Activated CD8-positive, alpha-beta T cell treated with anti-CD3 and anti-CD28 coated beads for 36 hours (primary cell): ENCODE measurements at regions not wholly inside any gene's neighbourhood (a gene's known extent, or its start where the extent isn't known, plus 50 kb on each side); places are given as distances from the start of the nearest gene placed in this dataset.

Experiments
- ATAC-seq: fragments of 200-7000 bp; cut with Tn5 transposase; one replicate; pipeline ENCODE4 v1.10.0; 2021; ENCODE audit warnings: mild to moderate bottlenecking, moderate library complexity
- CTCF ChIA-PET: fragments of 350-600 bp; sonication (Branson Sonifier 250); formaldehyde crosslinking; loops from one replicate; lab custom pipeline; 2021; ENCODE audit warnings: antibody characterized with exemption; lab: Charles Lee
- POLR2A ChIA-PET: fragments of 350-600 bp; sonication (Branson Sonifier 250); formaldehyde crosslinking; loops from one replicate; lab custom pipeline; 2021; ENCODE audit warnings: antibody characterized with exemption; lab: Charles Lee
- DNase-seq: peaks from one replicate; pipeline ENCODE4 v3.0.0-alpha.2; 2020
- H3K27ac Mint-ChIP-seq: one replicate; pipeline ENCODE4 v1.8.0; 2021; ENCODE audit warnings: mild to moderate bottlenecking, mixed read lengths
- H3K27me3 Mint-ChIP-seq: one replicate; pipeline ENCODE4 v1.8.0; 2021; ENCODE audit warnings: mixed read lengths
- H3K36me3 Mint-ChIP-seq: one replicate; pipeline ENCODE4 v1.8.0; 2021; ENCODE audit warnings: low read depth, mixed read lengths
- H3K4me1 Mint-ChIP-seq: one replicate; pipeline ENCODE4 v1.8.0; 2021; ENCODE audit warnings: low read depth, mixed read lengths
- H3K4me3 Mint-ChIP-seq: one replicate; pipeline ENCODE4 v1.8.0; 2021; ENCODE audit warnings: mild to moderate bottlenecking, moderate library complexity, mixed read lengths
- H3K9me3 Mint-ChIP-seq: one replicate; pipeline ENCODE4 v1.8.0; 2021; ENCODE audit warnings: mixed read lengths
- intact Hi-C: fragments of 100-400 bp; cut with micrococcal nuclease; formaldehyde crosslinking; loops from one replicate; pipeline ENCODE4 v1.10.0; 2022
- TF ChIP-seq, protein P1 (sequence below): fragments of 200-600 bp; IDR thresholded peaks from one replicate; pipeline ENCODE4 v1.8.0; 2022; ENCODE audit warnings: antibody characterized with exemption, mild to moderate bottlenecking

DNA sequence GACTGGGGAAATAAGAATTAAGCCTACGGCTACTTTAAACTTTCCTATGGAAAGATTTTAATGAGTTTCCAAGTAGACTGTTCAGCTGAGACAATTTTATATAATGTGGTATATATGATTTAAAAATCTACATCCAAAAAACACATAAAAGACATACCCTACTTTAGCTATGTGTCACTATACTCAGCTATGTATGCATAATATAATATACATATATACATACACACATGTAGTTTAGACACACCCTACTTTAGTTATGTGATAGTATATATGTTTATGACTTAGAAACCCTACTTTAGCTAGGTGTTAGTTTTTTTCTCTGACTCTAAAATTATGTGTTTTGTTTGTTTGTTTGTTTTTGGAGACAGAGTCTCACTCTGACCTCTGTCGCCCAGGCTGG is 100.5 kb upstream of the DAB2 start:
- intact Hi-C loops = no loop called here
- H3K27me3 Mint-ChIP-seq = peaks cover 12% of the 10 kb centered on the region
- no peak overlapping the region for H3K27ac Mint-ChIP-seq
- ATAC-seq (no peak), DNase-seq (no peak)
- H3K36me3 Mint-ChIP-seq = no peaks in the 10 kb centered on the region
- ChIA-PET CTCF (interaction anchor here (1.1 to 3.1 kb wide), 2 partner anchors 22 to 149 kb away, joined by 3 to 11 read pairs; no protein-coding TSS in a partner anchor), POLR2A (no interaction called here)
- H3K4me3 Mint-ChIP-seq = no peak overlapping the region
- TF ChIP-seq, protein P1, sequence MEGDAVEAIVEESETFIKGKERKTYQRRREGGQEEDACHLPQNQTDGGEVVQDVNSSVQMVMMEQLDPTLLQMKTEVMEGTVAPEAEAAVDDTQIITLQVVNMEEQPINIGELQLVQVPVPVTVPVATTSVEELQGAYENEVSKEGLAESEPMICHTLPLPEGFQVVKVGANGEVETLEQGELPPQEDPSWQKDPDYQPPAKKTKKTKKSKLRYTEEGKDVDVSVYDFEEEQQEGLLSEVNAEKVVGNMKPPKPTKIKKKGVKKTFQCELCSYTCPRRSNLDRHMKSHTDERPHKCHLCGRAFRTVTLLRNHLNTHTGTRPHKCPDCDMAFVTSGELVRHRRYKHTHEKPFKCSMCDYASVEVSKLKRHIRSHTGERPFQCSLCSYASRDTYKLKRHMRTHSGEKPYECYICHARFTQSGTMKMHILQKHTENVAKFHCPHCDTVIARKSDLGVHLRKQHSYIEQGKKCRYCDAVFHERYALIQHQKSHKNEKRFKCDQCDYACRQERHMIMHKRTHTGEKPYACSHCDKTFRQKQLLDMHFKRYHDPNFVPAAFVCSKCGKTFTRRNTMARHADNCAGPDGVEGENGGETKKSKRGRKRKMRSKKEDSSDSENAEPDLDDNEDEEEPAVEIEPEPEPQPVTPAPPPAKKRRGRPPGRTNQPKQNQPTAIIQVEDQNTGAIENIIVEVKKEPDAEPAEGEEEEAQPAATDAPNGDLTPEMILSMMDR = no peak
- no peaks in the 10 kb centered on the region for H3K4me1 Mint-ChIP-seq
- H3K9me3 Mint-ChIP-seq = no peaks in the 10 kb centered on the region

DNA sequence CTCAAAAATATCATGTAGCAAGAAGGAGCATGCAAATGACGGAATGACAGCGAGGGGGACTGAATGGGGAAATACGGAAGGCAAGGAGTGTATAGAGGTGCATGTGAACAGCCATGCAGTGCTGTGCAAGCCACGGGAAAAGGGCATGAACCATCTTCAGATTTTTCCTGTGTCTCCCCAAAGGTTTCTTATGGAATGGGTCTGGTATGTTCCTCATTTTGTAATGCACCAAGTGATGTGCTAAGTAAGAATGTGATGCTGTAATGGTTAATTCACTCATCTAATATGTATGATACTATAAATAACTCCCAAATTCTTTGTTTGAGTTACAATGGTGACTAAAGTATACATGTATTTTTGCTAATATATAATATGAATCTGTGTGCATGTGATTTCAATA is 99.0 kb upstream of the DAB2 start:
- H3K4me1 Mint-ChIP-seq = no peaks in the 10 kb centered on the region
- H3K4me3 Mint-ChIP-seq = no peak overlapping the region
- POLR2A ChIA-PET = no interaction called here
- ATAC-seq (no peak), DNase-seq (no peak)
- intact Hi-C loops = no loop called here
- CTCF ChIA-PET = no interaction called here
- TF ChIP-seq, protein P1 = no peak
- H3K27me3 Mint-ChIP-seq = peaks cover 10% of the 10 kb centered on the region
- H3K36me3 Mint-ChIP-seq = no peaks in the 10 kb centered on the region
- no peak overlapping the region for H3K27ac Mint-ChIP-seq
- H3K9me3 Mint-ChIP-seq = no peaks in the 10 kb centered on the region

DNA sequence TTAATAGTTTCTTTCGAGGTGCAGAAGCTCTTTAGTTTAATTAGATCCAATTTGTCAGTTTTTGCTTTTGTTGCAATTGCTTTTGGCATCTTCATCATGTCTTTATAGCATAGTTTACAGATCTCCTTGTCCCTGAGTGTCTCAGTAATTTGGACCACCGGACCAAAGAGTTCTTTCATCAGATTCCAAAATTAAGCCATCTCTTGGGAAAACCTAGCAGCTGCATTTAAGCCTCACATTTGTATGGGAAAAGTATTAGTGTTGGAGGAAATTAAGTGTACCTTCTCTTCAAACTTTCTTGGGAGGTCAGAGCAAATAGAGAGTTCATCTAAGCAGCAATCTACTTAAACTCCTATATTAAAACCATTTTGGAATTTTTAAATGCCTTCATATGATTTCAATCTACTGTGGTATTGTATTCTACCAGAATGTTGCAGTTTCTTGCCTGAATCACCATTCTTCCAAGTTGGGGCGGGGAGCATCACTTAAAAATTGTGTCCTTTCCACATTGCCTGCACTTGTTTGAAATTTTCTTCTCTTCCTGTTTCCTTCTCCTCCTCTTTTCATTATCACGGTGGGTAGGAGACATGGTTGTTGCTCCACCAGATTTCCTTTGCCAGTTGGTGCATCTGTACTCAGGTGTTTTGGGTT is 97.3 kb upstream of the DAB2 start:
- intact Hi-C loops = no loop called here
- ATAC-seq (no peak), DNase-seq (no peak)
- Mint-ChIP-seq H3K36me3 (no peaks in the 10 kb centered on the region), H3K9me3 (no peaks in the 10 kb centered on the region), H3K27me3 (peaks cover 7% of the 10 kb centered on the region), H3K4me1 (no peaks in the 10 kb centered on the region), H3K4me3 (no peak overlapping the region), H3K27ac (no peak overlapping the region)
- ChIA-PET POLR2A (no interaction called here), CTCF (interaction anchor here (1.2 kb wide), 1 partner anchor 25 kb away, joined by 4 read pairs; no protein-coding TSS in a partner anchor)
- TF ChIP-seq, protein P1 = no peak

DNA sequence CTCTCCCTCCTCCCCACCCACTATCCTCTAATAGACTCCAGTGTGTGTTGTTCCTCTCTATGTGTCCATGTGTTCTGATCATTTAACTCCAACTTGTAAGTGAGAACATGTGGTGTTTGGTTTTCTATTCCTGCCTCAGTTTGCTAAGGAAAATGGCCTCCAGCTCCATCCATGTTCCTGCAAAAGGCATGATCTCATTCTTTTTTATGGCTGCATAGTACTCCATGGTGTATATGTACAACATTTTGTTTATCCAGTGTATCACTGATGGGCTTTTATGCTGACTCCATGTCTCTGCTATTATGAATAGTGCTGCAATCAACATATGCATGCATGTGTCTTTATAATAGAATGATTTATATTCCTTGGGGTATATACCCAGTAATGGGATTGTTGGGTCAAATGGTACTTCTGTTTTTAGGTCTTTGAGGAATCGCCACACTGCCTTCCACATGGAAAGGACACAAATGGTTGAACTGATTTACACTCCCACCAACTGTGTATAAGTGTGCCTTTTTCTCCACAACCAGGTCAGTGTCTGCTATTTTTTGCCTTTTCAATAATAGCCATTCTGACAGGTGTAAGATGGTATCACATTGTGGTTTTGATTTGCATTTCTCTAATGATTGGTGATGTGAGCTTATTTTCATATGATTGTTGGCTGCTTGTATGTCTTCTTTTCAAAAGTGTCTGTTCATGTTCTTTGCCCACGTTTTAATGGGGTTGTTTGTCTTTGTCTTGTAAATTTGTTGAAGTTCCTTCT is 96.5 kb upstream of the DAB2 start:
- H3K36me3 Mint-ChIP-seq = no peaks in the 10 kb centered on the region
- H3K4me1 Mint-ChIP-seq = no peaks in the 10 kb centered on the region
- CTCF ChIA-PET = interaction anchor here (0.6 to 1.2 kb wide), 3 partner anchors 19 to 324 kb away, joined by 3 to 4 read pairs (median 3); no protein-coding TSS in a partner anchor
- TF ChIP-seq, protein P1 = no peak
- H3K4me3 Mint-ChIP-seq = no peak overlapping the region
- H3K27me3 Mint-ChIP-seq = peaks cover 7% of the 10 kb centered on the region
- ATAC-seq = no peak
- no peaks in the 10 kb centered on the region for H3K9me3 Mint-ChIP-seq
- POLR2A ChIA-PET = no interaction called here
- DNase-seq = no peak
- intact Hi-C loops = no loop called here
- no peak overlapping the region for H3K27ac Mint-ChIP-seq

DNA sequence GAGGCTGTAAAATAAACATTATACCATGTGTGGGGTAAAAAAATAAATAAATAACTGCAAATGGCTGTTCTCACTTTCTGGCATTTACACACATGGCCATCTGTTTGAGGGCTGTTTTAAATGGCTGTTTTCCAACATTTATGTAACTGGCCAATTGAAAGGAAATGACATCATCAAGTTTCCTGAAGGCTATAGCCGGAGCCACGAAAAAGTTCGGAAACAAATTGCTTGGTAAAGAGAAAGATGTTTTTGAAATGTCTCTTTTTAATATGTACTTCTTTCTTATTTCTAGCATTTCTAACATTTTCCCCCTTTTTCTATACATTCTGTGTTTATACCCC is 95.4 kb upstream of the DAB2 start:
- Mint-ChIP-seq H3K27ac (no peak overlapping the region), H3K9me3 (no peaks in the 10 kb centered on the region), H3K36me3 (no peaks in the 10 kb centered on the region), H3K27me3 (peaks cover 6% of the 10 kb centered on the region), H3K4me3 (no peak overlapping the region), H3K4me1 (no peaks in the 10 kb centered on the region)
- POLR2A ChIA-PET = no interaction called here
- CTCF ChIA-PET = interaction anchor here (1.0 kb wide), 1 partner anchor 18 kb away, joined by 3 read pairs; no protein-coding TSS in a partner anchor
- intact Hi-C loops = no loop called here
- ATAC-seq (no peak), DNase-seq (no peak)
- TF ChIP-seq, protein P1 = no peak
